Body of pancreas (tissue), 4 donors: ENCODE measurements at regions not wholly inside any gene's neighbourhood (a gene's known extent, or its start where the extent isn't known, plus 50 kb on each side); places are given as distances from the start of the nearest gene placed in this dataset.

ENCODE experiments used
- ATAC-seq: fragments of 150-250 bp; one replicate; pipeline ENCODE4 v1.9.1; 2016
- DNase-seq, 4 donors: peaks; one replicate each; pipeline ENCODE4 v3.0.0-alpha.2; 2019
- H3K27ac ChIP-seq, 4 donors: fragments of 200-600 bp; sonication (generic); 1 replicate in 3 of 4; 2 replicates in 1 of 4; pipeline versions ENCODE4 v1.5.1 to v1.6.1; 2016 to 2019; ENCODE audit warnings: mild to moderate bottlenecking in 1 of 4, mixed read lengths in 1 of 4, moderate library complexity in 1 of 4
- H3K27me3 ChIP-seq, 2 donors: fragments of 200-600 bp; sonication (generic); one replicate each; pipeline ENCODE4 v1.6.0; 2016; ENCODE audit warnings: mild to moderate bottlenecking in 1 of 2
- H3K36me3 ChIP-seq, 2 donors: fragments of 200-600 bp; sonication (generic); replicated peaks in 1 of 2; 2 replicates each; pipeline ENCODE4 v1.5.1; 2016; ENCODE audit warnings: low read depth in 2 of 2; ENCODE audit not compliant: insufficient read depth in 1 of 2
- H3K4me1 ChIP-seq: fragments of 200-600 bp; sonication (generic); one replicate; pipeline ENCODE4 v1.6.0; 2016
- H3K4me3 ChIP-seq, 2 donors: fragments of 200-600 bp; sonication (generic); 1 replicate in 1 of 2; 2 replicates in 1 of 2; pipeline ENCODE4 v1.5.1; 2016 to 2019
- H3K9me3 ChIP-seq, 3 donors: fragments of 200-600 bp; sonication (generic); 1 replicate in 2 of 3; 2 replicates in 1 of 3; pipeline ENCODE4 v1.5.1; 2016
- POLR2A ChIP-seq, 3 donors: fragments of 450-650 bp; IDR thresholded peaks; one replicate each; pipeline ENCODE4 v1.6.1; 2016; ENCODE audit warnings: antibody characterized with exemption in 3 of 3, mild to moderate bottlenecking in 2 of 3
- WGBS, 2 donors: methylation state at CpG; one replicate each; pipeline ENCODE4 v1.1.5; 2017; 5-methylcytosine and 5-hydroxymethylcytosine counted together
- intact Hi-C: fragments of 100-400 bp; cut with DNase I; formaldehyde crosslinking; loops from one replicate; pipeline ENCODE4 v1.15.1; 2023
- TF ChIP-seq, protein P1 (sequence below), 7 experiments: fragments of 450-650 bp in 4 of 7; fragments of 200-600 bp in 3 of 7; sonication (generic) in 3 of 7; IDR thresholded peaks; one replicate each; pipeline ENCODE4 v1.5.1; 2016 to 2019; ENCODE audit warnings: antibody characterized with exemption in 7 of 7

- ATAC-seq, result no peak
- intact Hi-C loops, result no loop called here
- no peaks in the 10 kb centered on the region for H3K9me3 ChIP-seq
- H3K27ac ChIP-seq, result no peak overlapping the region
- DNase-seq, result no peak
- no peaks in the 10 kb centered on the region for H3K27me3 ChIP-seq
- WGBS, 2 donors, result 77 to 78% methylated on average over 6 of the region's 6 CpGs
- no peaks in the 10 kb centered on the region for H3K4me1 ChIP-seq
- H3K36me3 ChIP-seq, result no peaks in the 10 kb centered on the region
- H3K4me3 ChIP-seq, result no peak overlapping the region
- TF ChIP-seq, protein P1, sequence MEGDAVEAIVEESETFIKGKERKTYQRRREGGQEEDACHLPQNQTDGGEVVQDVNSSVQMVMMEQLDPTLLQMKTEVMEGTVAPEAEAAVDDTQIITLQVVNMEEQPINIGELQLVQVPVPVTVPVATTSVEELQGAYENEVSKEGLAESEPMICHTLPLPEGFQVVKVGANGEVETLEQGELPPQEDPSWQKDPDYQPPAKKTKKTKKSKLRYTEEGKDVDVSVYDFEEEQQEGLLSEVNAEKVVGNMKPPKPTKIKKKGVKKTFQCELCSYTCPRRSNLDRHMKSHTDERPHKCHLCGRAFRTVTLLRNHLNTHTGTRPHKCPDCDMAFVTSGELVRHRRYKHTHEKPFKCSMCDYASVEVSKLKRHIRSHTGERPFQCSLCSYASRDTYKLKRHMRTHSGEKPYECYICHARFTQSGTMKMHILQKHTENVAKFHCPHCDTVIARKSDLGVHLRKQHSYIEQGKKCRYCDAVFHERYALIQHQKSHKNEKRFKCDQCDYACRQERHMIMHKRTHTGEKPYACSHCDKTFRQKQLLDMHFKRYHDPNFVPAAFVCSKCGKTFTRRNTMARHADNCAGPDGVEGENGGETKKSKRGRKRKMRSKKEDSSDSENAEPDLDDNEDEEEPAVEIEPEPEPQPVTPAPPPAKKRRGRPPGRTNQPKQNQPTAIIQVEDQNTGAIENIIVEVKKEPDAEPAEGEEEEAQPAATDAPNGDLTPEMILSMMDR (IDR thresholded peaks at IDR 0.05), result no peak
- no peak for TF ChIP-seq POLR2A (IDR thresholded peaks at IDR 0.05)
These were observed 50.5 kb upstream of the PAK5 start for GRCh38 chr20:9889270-9889981.
